GM23338 (cell line): ENCODE measurements at regions not wholly inside any gene's neighbourhood (a gene's known extent, or its start where the extent isn't known, plus 50 kb on each side); places are given as distances from the start of the nearest gene placed in this dataset.

Experiments
- CREB1 ChIP-seq: fragments of 250-450 bp; sonication (Bioruptor Pico); IDR thresholded peaks from 2 replicates; pipeline ENCODE4 v1.5.0; 2020; ENCODE audit warnings: low read depth, mild to moderate bottlenecking, moderate library complexity
- EZH2 ChIP-seq: fragments of 200-600 bp; sonication (generic); IDR thresholded peaks from one replicate; pipeline ENCODE4 v1.8.0; 2017; ENCODE audit warnings: antibody characterized with exemption, mild to moderate bottlenecking, low read depth; ENCODE audit not compliant: unreplicated experiment
- EZH2phosphoT487 ChIP-seq: fragments of 200-600 bp; sonication (generic); IDR thresholded peaks from one replicate; pipeline ENCODE4 v1.8.1; 2018; ENCODE audit warnings: antibody characterized with exemption; ENCODE audit not compliant: unreplicated experiment
- JUNB ChIP-seq: IDR thresholded peaks from one replicate; pipeline ENCODE4 v1.6.1; 2016; ENCODE audit warnings: antibody characterized with exemption; ENCODE audit not compliant: unreplicated experiment
- NANOG ChIP-seq: IDR thresholded peaks from 2 replicates; pipeline ENCODE4 v1.6.1; 2016; ENCODE audit warnings: antibody characterized with exemption, borderline replicate concordance
- POLR2AphosphoS5 ChIP-seq: IDR thresholded peaks from 2 replicates; pipeline ENCODE4 v1.6.1; 2016; ENCODE audit warnings: antibody characterized with exemption, low read depth
- STAT1 ChIP-seq: IDR thresholded peaks from one replicate; pipeline ENCODE4 v1.6.1; 2016; ENCODE audit warnings: antibody characterized with exemption; ENCODE audit not compliant: unreplicated experiment
- ZNF114 ChIP-seq: fragments of 250-450 bp; sonication (Bioruptor Pico); IDR thresholded peaks from 2 replicates; pipeline ENCODE4 v1.5.0; 2020; ENCODE audit warnings: mild to moderate bottlenecking, moderate library complexity
- ZNF331 ChIP-seq: fragments of 250-450 bp; sonication (Bioruptor Pico); IDR thresholded peaks from 2 replicates; pipeline ENCODE4 v1.5.0; 2020; ENCODE audit warnings: low read depth, mild to moderate bottlenecking, moderate library complexity
- TF ChIP-seq, protein P1 (sequence below), 2 experiments: fragments of 200-600 bp in 1 of 2; sonication (generic) in 1 of 2; conservative IDR thresholded peaks; 2 replicates each; pipeline versions ENCODE4 v1.5.1 to v1.6.1; 2016 to 2017; ENCODE audit warnings: antibody characterized with exemption in 2 of 2, low read depth in 2 of 2, mild to moderate bottlenecking in 2 of 2, moderate library complexity in 1 of 2
- TF ChIP-seq, protein P2 (sequence below): IDR thresholded peaks from 2 replicates; pipeline ENCODE4 v1.6.1; 2016; ENCODE audit warnings: antibody characterized with exemption
- TF ChIP-seq, protein P3 (sequence below): IDR thresholded peaks from one replicate; pipeline ENCODE4 v1.6.1; 2018; ENCODE audit warnings: antibody characterized with exemption; ENCODE audit not compliant: unreplicated experiment

GRCh38 chr20:46810448-46811223, 84.0 kb upstream of the EYA2 start:
- TF ChIP-seq, protein P1, sequence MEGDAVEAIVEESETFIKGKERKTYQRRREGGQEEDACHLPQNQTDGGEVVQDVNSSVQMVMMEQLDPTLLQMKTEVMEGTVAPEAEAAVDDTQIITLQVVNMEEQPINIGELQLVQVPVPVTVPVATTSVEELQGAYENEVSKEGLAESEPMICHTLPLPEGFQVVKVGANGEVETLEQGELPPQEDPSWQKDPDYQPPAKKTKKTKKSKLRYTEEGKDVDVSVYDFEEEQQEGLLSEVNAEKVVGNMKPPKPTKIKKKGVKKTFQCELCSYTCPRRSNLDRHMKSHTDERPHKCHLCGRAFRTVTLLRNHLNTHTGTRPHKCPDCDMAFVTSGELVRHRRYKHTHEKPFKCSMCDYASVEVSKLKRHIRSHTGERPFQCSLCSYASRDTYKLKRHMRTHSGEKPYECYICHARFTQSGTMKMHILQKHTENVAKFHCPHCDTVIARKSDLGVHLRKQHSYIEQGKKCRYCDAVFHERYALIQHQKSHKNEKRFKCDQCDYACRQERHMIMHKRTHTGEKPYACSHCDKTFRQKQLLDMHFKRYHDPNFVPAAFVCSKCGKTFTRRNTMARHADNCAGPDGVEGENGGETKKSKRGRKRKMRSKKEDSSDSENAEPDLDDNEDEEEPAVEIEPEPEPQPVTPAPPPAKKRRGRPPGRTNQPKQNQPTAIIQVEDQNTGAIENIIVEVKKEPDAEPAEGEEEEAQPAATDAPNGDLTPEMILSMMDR (conservative IDR thresholded peaks at IDR 0.05; ENCODE audit: low read depth in 2 of 2) = no peak
- TF ChIP-seq EZH2 (no peak), CREB1 (no peak), POLR2AphosphoS5 (no peak), EZH2phosphoT487 (no peak), JUNB (no peak), STAT1 (no peak), NANOG (no peak), ZNF114 (no peak), ZNF331 (CRISPR knock-in tag) (no peak)
- TF ChIP-seq, protein P2, sequence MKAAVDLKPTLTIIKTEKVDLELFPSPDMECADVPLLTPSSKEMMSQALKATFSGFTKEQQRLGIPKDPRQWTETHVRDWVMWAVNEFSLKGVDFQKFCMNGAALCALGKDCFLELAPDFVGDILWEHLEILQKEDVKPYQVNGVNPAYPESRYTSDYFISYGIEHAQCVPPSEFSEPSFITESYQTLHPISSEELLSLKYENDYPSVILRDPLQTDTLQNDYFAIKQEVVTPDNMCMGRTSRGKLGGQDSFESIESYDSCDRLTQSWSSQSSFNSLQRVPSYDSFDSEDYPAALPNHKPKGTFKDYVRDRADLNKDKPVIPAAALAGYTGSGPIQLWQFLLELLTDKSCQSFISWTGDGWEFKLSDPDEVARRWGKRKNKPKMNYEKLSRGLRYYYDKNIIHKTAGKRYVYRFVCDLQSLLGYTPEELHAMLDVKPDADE = no peak
- TF ChIP-seq, protein P3, sequence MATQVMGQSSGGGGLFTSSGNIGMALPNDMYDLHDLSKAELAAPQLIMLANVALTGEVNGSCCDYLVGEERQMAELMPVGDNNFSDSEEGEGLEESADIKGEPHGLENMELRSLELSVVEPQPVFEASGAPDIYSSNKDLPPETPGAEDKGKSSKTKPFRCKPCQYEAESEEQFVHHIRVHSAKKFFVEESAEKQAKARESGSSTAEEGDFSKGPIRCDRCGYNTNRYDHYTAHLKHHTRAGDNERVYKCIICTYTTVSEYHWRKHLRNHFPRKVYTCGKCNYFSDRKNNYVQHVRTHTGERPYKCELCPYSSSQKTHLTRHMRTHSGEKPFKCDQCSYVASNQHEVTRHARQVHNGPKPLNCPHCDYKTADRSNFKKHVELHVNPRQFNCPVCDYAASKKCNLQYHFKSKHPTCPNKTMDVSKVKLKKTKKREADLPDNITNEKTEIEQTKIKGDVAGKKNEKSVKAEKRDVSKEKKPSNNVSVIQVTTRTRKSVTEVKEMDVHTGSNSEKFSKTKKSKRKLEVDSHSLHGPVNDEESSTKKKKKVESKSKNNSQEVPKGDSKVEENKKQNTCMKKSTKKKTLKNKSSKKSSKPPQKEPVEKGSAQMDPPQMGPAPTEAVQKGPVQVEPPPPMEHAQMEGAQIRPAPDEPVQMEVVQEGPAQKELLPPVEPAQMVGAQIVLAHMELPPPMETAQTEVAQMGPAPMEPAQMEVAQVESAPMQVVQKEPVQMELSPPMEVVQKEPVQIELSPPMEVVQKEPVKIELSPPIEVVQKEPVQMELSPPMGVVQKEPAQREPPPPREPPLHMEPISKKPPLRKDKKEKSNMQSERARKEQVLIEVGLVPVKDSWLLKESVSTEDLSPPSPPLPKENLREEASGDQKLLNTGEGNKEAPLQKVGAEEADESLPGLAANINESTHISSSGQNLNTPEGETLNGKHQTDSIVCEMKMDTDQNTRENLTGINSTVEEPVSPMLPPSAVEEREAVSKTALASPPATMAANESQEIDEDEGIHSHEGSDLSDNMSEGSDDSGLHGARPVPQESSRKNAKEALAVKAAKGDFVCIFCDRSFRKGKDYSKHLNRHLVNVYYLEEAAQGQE = no peak
